ENCODE measurements at regions not wholly inside any gene's neighbourhood (a gene's known extent, or its start where the extent isn't known, plus 50 kb on each side); places are given as distances from the start of the nearest gene placed in this dataset.

GRCh38 chr3:35946854-35947515 lies 307.7 kb downstream of the ARPP21 start:
- DNase-seq (ENCODE audit: low spot score): no peak

GRCh38 chr3:35950021-35950420 lies 310.7 kb downstream of the ARPP21 start:
- DNase-seq (ENCODE audit: low spot score): no peak

GRCh38 chr3:35954413-35954812 lies 315.1 kb downstream of the ARPP21 start:
- no peak for DNase-seq (ENCODE audit: low spot score)

GRCh38 chr3:35965908-35966307 lies 326.6 kb downstream of the ARPP21 start:
- DNase-seq (ENCODE audit: low spot score): peak; percentile 29

- no peak for DNase-seq (ENCODE audit: low spot score)
Observed at GRCh38 chr3:35966629-35967464, 327.5 kb downstream of the ARPP21 start.

GRCh38 chr3:35968043-35968622 lies 328.8 kb downstream of the ARPP21 start:
- DNase-seq (ENCODE audit: low spot score): no peak

GRCh38 chr3:35969406-35969805 lies 330.1 kb downstream of the ARPP21 start:
- no peak for DNase-seq (ENCODE audit: low spot score)

- DNase-seq (ENCODE audit: low spot score): no peak
Observed at GRCh38 chr3:35970793-35971192, 331.5 kb downstream of the ARPP21 start.

- DNase-seq (ENCODE audit: low spot score): no peak
Observed at GRCh38 chr3:35971686-35972085, 332.4 kb downstream of the ARPP21 start.

GRCh38 chr3:35974872-35975271 lies 335.5 kb downstream of the ARPP21 start:
- no peak for DNase-seq (ENCODE audit: low spot score)

GRCh38 chr3:35986161-35986560 lies 346.8 kb downstream of the ARPP21 start:
- DNase-seq (ENCODE audit: low spot score): no peak

- no peak for DNase-seq (ENCODE audit: low spot score)
Observed at GRCh38 chr3:35987386-35987785, 348.1 kb downstream of the ARPP21 start.

GRCh38 chr3:35992041-35992440 lies 352.7 kb downstream of the ARPP21 start:
- DNase-seq (ENCODE audit: low spot score): no peak

- DNase-seq (ENCODE audit: low spot score): no peak
Observed at GRCh38 chr3:36011791-36012190, 368.5 kb upstream of the STAC start.

GRCh38 chr3:36013425-36013824 lies 366.9 kb upstream of the STAC start:
- DNase-seq (ENCODE audit: low spot score): no peak

GRCh38 chr3:36025232-36025631 lies 355.1 kb upstream of the STAC start:
- DNase-seq (ENCODE audit: low spot score): no peak

GRCh38 chr3:36032180-36033047 lies 347.9 kb upstream of the STAC start:
- no peak for DNase-seq (ENCODE audit: low spot score)

GRCh38 chr3:36058404-36059030 lies 321.8 kb upstream of the STAC start:
- no peak for DNase-seq (ENCODE audit: low spot score)

- DNase-seq (ENCODE audit: low spot score): no peak
Observed at GRCh38 chr3:36060950-36061349, 319.4 kb upstream of the STAC start.

- no peak for DNase-seq (ENCODE audit: low spot score)
Observed at GRCh38 chr3:36063992-36064391, 316.3 kb upstream of the STAC start.

- no peak for DNase-seq (ENCODE audit: low spot score)
Observed at GRCh38 chr3:36065321-36065720, 315.0 kb upstream of the STAC start.

GRCh38 chr3:36075491-36075890 lies 304.8 kb upstream of the STAC start:
- DNase-seq (ENCODE audit: low spot score): no peak
